ENCODE measurements at regions not wholly inside any gene's neighbourhood (a gene's known extent, or its start where the extent isn't known, plus 50 kb on each side); places are given as distances from the start of the nearest gene placed in this dataset.

GRCh38 chrX:65602221-65602560 lies 65.3 kb upstream of the MSN start:
- no TSS peak for BruUV-seq (replicated peaks)
- FAIRE-seq: no peak
- TF ChIP-seq L3MBTL2 (IDR thresholded peaks at IDR 0.05) (no peak), ZNF175 (CRISPR knock-in tag; IDR thresholded peaks at IDR 0.05; ENCODE audit: low read depth) (peak; percentile 10; the same call in 1 of the 2 replicates)
- no peaks in the 10 kb centered on the region for H3K36me3 ChIP-seq (ENCODE audit: control insufficient read depth, insufficient read depth, low read length)
- H3K4me1 ChIP-seq (replicated peaks in 1 of 2; ENCODE audit: control insufficient read depth in 2 of 2, insufficient read depth in 2 of 2, low read length in 2 of 2): no peaks in the 10 kb centered on the region; a peak in 2 of 5 replicates
- no peaks in the 10 kb centered on the region for H3K79me2 ChIP-seq (ENCODE audit: control insufficient read depth, insufficient read depth, low read length)
- peaks cover 2% of the 10 kb centered on the region for H3K9me1 ChIP-seq (ENCODE audit: control insufficient read depth, insufficient read depth, low read length)
- ChIA-PET CTCF (ENCODE audit: low intra/inter-chr PET ratio) (no interaction called here), POLR2A (interaction anchor here (0.7 to 1.4 kb wide), 4 partner anchors 11 to 70 kb away, joined by 3 to 6 read pairs (median 4); no protein-coding TSS in a partner anchor)
- no peaks in the 10 kb centered on the region for H4K20me1 ChIP-seq (replicated peaks; ENCODE audit: control insufficient read depth, insufficient read depth, low read length)
- in situ Hi-C loops (cut with MboI) (no loop called here), intact Hi-C loops (cut with micrococcal nuclease) (no loop called here)
- no peak for ATAC-seq
- no peaks in the 10 kb centered on the region for H3K27me3 ChIP-seq (ENCODE audit: control insufficient read depth in 2 of 2, insufficient read depth in 2 of 2, low read length in 2 of 2)
- whole genome bisulfite sequencing (ENCODE audit: insufficient coverage, low coverage, missing lambda C conversion rate): 100% methylated on average over 2 of the region's 2 CpGs
- H2AFZ ChIP-seq (ENCODE audit: low read depth, low read length): no peak overlapping the region
- no peak overlapping the region for H3K9ac ChIP-seq (ENCODE audit: insufficient read depth in 1 of 2, low read depth in 2 of 2, low read length in 2 of 2)
- no peaks in the 10 kb centered on the region for H3K9me3 ChIP-seq (replicated peaks; ENCODE audit: control insufficient read depth, insufficient read depth, low read depth, low read length)
- H3K27ac ChIP-seq (ENCODE audit: extremely low read depth, low read depth, low read length): no peak overlapping the region
- no peak overlapping the region for H3K4me3 ChIP-seq
- no peak for DNase-seq (ENCODE audit: extremely low read depth in 1 of 4, low spot score in 3 of 4)
- H3K4me2 ChIP-seq (ENCODE audit: insufficient read depth, low read length): no peak overlapping the region

DNA sequence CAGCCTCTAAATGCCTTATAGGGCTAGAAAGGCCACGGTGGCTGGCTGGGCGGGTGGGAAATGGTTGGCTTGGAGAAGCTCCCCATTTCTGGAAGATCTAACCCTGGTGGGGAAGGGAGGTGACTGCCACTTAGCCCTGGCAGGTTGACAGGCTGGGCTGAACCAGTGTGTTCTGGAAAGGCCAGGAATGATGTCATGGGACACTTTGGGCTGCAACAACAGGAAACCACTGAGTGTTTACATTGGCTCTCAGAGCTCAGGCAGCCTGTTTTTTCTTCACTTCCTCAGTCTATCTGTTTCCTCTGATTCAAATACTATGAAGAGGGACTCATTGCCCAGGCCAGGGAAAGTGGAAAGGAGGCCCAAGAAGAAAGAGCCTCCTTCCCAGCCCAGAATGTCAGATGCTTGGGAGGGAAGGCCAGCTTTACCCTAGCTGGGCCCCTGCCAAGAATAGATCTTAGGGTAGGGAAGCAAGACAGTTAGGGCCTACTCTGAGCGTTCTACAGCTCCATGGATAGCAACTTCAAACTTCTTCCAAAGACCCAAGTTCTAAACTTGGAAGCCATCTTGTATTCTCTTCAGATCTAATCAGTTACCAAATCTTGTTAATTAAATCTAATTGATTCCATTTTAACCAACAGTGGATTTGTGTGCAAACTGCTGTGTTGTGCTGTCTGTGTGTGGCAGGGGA lies 65.8 kb upstream of the MSN start:
- H2AFZ ChIP-seq (ENCODE audit: low read depth, low read length): no peak overlapping the region
- no TSS peak for BruUV-seq (replicated peaks)
- TF ChIP-seq ZNF239 (CRISPR knock-in tag; IDR thresholded peaks at IDR 0.05) (no peak), GMEB1 (CRISPR knock-in tag; IDR thresholded peaks at IDR 0.05) (no peak), ZNF444 (CRISPR knock-in tag; IDR thresholded peaks at IDR 0.05) (no peak), CREB1 (IDR thresholded peaks at IDR 0.05) (no peak), CREB1 (CRISPR knock-in tag; IDR thresholded peaks at IDR 0.05) (no peak), SMAD2 (IDR thresholded peaks at IDR 0.05; ENCODE audit: low read depth, low read length) (no peak), BACH1 (tag; IDR thresholded peaks at IDR 0.05) (peak; percentile 58; the same call in 1 of the 2 replicates), ZNF507 (tag; conservative IDR thresholded peaks at IDR 0.05) (no peak), POU5F1 (IDR thresholded peaks at IDR 0.05; ENCODE audit: borderline replicate concordance, low read depth, low read length, partially characterized antibody) (no peak)

More for the DNA sequence above, 65.8 kb upstream of the MSN start:
- no peak overlapping the region for H3K4me2 ChIP-seq (ENCODE audit: insufficient read depth, low read length)
- no peaks in the 10 kb centered on the region for H3K79me2 ChIP-seq (ENCODE audit: control insufficient read depth, insufficient read depth, low read length)
- in situ Hi-C loops (cut with MboI): no loop called here
- POLR2A ChIA-PET: interaction anchor here (0.9 to 1.4 kb wide), 4 partner anchors 10 to 70 kb away, joined by 3 to 6 read pairs (median 4); no protein-coding TSS in a partner anchor
- H3K36me3 ChIP-seq (ENCODE audit: control insufficient read depth, insufficient read depth, low read length): no peaks in the 10 kb centered on the region
- H3K27me3 ChIP-seq (ENCODE audit: control insufficient read depth in 2 of 2, insufficient read depth in 2 of 2, low read length in 2 of 2): no peaks in the 10 kb centered on the region
- H3K9me1 ChIP-seq (ENCODE audit: control insufficient read depth, insufficient read depth, low read length): peaks cover 2% of the 10 kb centered on the region
- H4K20me1 ChIP-seq (replicated peaks; ENCODE audit: control insufficient read depth, insufficient read depth, low read length): no peaks in the 10 kb centered on the region
- 46% methylated on average over 3 of the region's 3 CpGs for WGBS (ENCODE audit: insufficient coverage, low coverage, missing lambda C conversion rate)
- intact Hi-C loops (cut with micrococcal nuclease): no loop called here
- ATAC-seq: peak; percentile 79
- CTCF ChIA-PET (ENCODE audit: low intra/inter-chr PET ratio): interaction anchor here (0.6 kb wide), 1 partner anchor 57 kb away, joined by 3 read pairs; no protein-coding TSS in a partner anchor
- H3K4me1 ChIP-seq (replicated peaks in 1 of 2; ENCODE audit: control insufficient read depth in 2 of 2, insufficient read depth in 2 of 2, low read length in 2 of 2): no peaks in the 10 kb centered on the region; a peak in 3 of 5 replicates
- H3K9me3 ChIP-seq (replicated peaks; ENCODE audit: control insufficient read depth, insufficient read depth, low read depth, low read length): no peaks in the 10 kb centered on the region
- FAIRE-seq: no peak
- no peak overlapping the region; the same call in 1 of the 3 replicates for H3K27ac ChIP-seq (ENCODE audit: extremely low read depth, low read depth, low read length)
- H3K4me3 ChIP-seq: no peak overlapping the region
- no peak for DNase-seq (ENCODE audit: extremely low read depth in 1 of 4, low spot score in 3 of 4)
- no peak overlapping the region for H3K9ac ChIP-seq (ENCODE audit: insufficient read depth in 1 of 2, low read depth in 2 of 2, low read length in 2 of 2)
